Tibial nerve (tissue), 3 donors: ENCODE measurements at regions not wholly inside any gene's neighbourhood (a gene's known extent, or its start where the extent isn't known, plus 50 kb on each side); places are given as distances from the start of the nearest gene placed in this dataset.

Source experiments
- POLR2A ChIP-seq, 2 donors: fragments of 450-650 bp; IDR thresholded peaks; one replicate each; pipeline ENCODE4 v1.6.1; 2017; ENCODE audit warnings: antibody characterized with exemption in 2 of 2, mild to moderate bottlenecking in 2 of 2, moderate library complexity in 2 of 2
- TF ChIP-seq, protein P1 (sequence below), 5 experiments: fragments of 200-600 bp in 3 of 5; fragments of 450-650 bp in 2 of 5; sonication (generic) in 3 of 5; IDR thresholded peaks; one replicate each; pipeline ENCODE4 v1.5.1; 2016 to 2019; ENCODE audit warnings: antibody characterized with exemption in 5 of 5, mild to moderate bottlenecking in 3 of 5, moderate library complexity in 2 of 5

DNA sequence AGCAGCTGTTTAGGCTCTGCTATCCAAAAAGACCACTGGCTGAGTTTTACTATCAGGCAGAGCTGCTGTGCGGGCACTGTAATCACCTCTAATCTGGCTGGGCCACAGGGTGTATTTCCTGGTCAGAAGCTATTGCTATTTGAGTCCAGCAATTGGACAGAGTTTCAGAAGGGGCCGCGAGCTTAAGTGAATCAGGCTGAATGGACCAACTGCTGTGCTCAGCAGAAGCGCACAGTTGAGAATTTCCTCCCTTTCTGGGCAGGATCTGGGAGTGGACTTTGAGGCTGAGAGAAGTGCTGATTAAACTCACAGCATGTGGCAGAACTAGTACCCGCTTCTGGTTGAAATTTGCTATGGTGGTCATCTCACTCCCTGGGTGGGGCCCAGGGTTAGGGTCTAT, 251.8 kb downstream of the INSIG2 start:
- TF ChIP-seq, protein P1, sequence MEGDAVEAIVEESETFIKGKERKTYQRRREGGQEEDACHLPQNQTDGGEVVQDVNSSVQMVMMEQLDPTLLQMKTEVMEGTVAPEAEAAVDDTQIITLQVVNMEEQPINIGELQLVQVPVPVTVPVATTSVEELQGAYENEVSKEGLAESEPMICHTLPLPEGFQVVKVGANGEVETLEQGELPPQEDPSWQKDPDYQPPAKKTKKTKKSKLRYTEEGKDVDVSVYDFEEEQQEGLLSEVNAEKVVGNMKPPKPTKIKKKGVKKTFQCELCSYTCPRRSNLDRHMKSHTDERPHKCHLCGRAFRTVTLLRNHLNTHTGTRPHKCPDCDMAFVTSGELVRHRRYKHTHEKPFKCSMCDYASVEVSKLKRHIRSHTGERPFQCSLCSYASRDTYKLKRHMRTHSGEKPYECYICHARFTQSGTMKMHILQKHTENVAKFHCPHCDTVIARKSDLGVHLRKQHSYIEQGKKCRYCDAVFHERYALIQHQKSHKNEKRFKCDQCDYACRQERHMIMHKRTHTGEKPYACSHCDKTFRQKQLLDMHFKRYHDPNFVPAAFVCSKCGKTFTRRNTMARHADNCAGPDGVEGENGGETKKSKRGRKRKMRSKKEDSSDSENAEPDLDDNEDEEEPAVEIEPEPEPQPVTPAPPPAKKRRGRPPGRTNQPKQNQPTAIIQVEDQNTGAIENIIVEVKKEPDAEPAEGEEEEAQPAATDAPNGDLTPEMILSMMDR (IDR thresholded peaks at IDR 0.05) = no peak
- TF ChIP-seq POLR2A (IDR thresholded peaks at IDR 0.05) = no peak
